ENCODE measurements at regions not wholly inside any gene's neighbourhood (a gene's known extent, or its start where the extent isn't known, plus 50 kb on each side); places are given as distances from the start of the nearest gene placed in this dataset.

DNA sequence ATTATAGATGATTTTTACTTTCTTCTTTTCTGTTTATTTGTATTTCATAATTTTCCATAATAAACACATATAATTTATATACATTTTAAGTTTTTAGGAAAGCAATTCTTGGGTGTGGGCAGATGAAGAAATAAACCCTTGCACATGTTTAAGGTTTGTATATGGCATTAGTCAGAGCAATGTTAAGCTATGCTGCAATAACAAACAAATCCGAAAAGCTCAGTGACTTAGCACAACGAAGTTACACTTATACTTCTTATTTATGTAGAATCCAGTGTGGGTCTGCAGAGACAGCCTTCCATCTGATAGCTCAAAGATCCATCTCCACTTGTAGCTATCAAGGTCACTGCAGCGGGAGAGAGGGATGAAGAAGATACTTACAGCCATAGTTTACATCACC is 68.5 kb upstream of the BARX2 start:
- Histone ChIP-seq H3K9ac (ENCODE audit: extremely low read depth, insufficient read length, low read length) (no peak overlapping the region), H2BK12ac (ENCODE audit: insufficient read length, low read depth, low read length) (no peak overlapping the region), H2AK5ac (ENCODE audit: insufficient read length, low read length) (no peak overlapping the region), H3K56ac (ENCODE audit: insufficient read length, low read depth, low read length) (no peak overlapping the region), H3K23ac (ENCODE audit: insufficient read length, low read depth, low read length) (no peak overlapping the region), H2BK20ac (ENCODE audit: low read depth, low read length, poor library complexity, severe bottlenecking) (no peak overlapping the region), H4K20me1 (ENCODE audit: control insufficient read depth, insufficient read depth, insufficient read length) (no peaks in the 10 kb centered on the region), H3K4me1 (ENCODE audit: insufficient read depth, low read length) (no peaks in the 10 kb centered on the region), H3K18ac (ENCODE audit: insufficient read length, low read depth, low read length) (no peak overlapping the region), H2AFZ (ENCODE audit: low read length) (no peak overlapping the region), H3K27ac (ENCODE audit: insufficient read length, low read depth, low read length) (no peak overlapping the region), H2BK15ac (ENCODE audit: low read depth, low read length) (no peak overlapping the region), H3T11ph (ENCODE audit: low read length) (no peak overlapping the region), H4K8ac (replicated peaks; ENCODE audit: insufficient read length, low read depth, low read length) (no peak overlapping the region), H3K79me2 (ENCODE audit: insufficient read depth, low read length) (no peaks in the 10 kb centered on the region), H3K4ac (ENCODE audit: low read depth, low read length) (no peak overlapping the region), H3K79me1 (ENCODE audit: insufficient read depth, low read depth, low read length, poor library complexity, severe bottlenecking) (no peaks in the 10 kb centered on the region), H3K9me3 (ENCODE audit: control insufficient read depth, low read depth, low read length) (no peaks in the 10 kb centered on the region), H3K4me2 (ENCODE audit: insufficient read depth, insufficient read length, low read length) (no peak overlapping the region), H2BK5ac (ENCODE audit: insufficient read length, low read length) (no peak overlapping the region), H4K5ac (ENCODE audit: insufficient read length, low read depth, low read length) (no peak overlapping the region), H3K23me2 (ENCODE audit: insufficient read length, low read depth, low read length, poor library complexity, severe bottlenecking) (no peaks in the 10 kb centered on the region), H2BK120ac (ENCODE audit: low read depth, low read length, poor library complexity, severe bottlenecking) (no peak overlapping the region), H3K14ac (ENCODE audit: insufficient read depth, low read length) (no peak overlapping the region), H4K91ac (ENCODE audit: insufficient read length, low read depth, low read length) (no peak overlapping the region), H3K27me3 (ENCODE audit: insufficient read depth, low read length) (no peaks in the 10 kb centered on the region)
- Mint-ChIP-seq H3K27ac (no peak overlapping the region), H3K36me3 (ENCODE audit: insufficient read depth in 1 of 3, low read depth in 3 of 3) (peaks cover 0 to 4% (median 0%) of the 10 kb centered on the region in 3 experiments; a peak in 2 of 7 replicates), H3K9me3 (peaks cover 5 to 11% of the 10 kb centered on the region in 2 experiments; a peak in 4 of 5 replicates), H3K27me3 (ENCODE audit: low read depth) (peaks cover 5% of the 10 kb centered on the region), H3K4me1 (no peaks in the 10 kb centered on the region), H3K4me3 (no peak overlapping the region)
- no CpG with 5 or more reads among the region's 3 CpGs for WGBS (ENCODE audit: extremely low coverage, insufficient read length, low lambda C conversion rate)
- DNase-seq, result no peak
- TF ChIP-seq, protein P1, sequence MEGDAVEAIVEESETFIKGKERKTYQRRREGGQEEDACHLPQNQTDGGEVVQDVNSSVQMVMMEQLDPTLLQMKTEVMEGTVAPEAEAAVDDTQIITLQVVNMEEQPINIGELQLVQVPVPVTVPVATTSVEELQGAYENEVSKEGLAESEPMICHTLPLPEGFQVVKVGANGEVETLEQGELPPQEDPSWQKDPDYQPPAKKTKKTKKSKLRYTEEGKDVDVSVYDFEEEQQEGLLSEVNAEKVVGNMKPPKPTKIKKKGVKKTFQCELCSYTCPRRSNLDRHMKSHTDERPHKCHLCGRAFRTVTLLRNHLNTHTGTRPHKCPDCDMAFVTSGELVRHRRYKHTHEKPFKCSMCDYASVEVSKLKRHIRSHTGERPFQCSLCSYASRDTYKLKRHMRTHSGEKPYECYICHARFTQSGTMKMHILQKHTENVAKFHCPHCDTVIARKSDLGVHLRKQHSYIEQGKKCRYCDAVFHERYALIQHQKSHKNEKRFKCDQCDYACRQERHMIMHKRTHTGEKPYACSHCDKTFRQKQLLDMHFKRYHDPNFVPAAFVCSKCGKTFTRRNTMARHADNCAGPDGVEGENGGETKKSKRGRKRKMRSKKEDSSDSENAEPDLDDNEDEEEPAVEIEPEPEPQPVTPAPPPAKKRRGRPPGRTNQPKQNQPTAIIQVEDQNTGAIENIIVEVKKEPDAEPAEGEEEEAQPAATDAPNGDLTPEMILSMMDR (conservative IDR thresholded peaks at IDR 0.05), result no peak

Measured in H9 (cell line).